Chondrocyte (in vitro differentiated cells): ENCODE measurements at regions not wholly inside any gene's neighbourhood (a gene's known extent, or its start where the extent isn't known, plus 50 kb on each side); places are given as distances from the start of the nearest gene placed in this dataset.

ENCODE experiments used
- DNase-seq: peaks from one replicate; pipeline ENCODE4 v3.0.0; 2021; ENCODE audit warnings: mixed read lengths, low spot score
- H3K27ac Mint-ChIP-seq: one replicate; pipeline ENCODE4 v1.8.0; 2021; ENCODE audit warnings: mild to moderate bottlenecking, moderate library complexity, mixed read lengths; ENCODE audit not compliant: unreplicated experiment
- H3K27me3 Mint-ChIP-seq: 2 replicates; pipeline ENCODE4 v1.8.0; 2021; ENCODE audit warnings: low read depth, mixed read lengths
- H3K36me3 Mint-ChIP-seq: 2 replicates; pipeline ENCODE4 v1.8.0; 2021; ENCODE audit warnings: low read depth, mixed read lengths
- H3K4me1 Mint-ChIP-seq: 2 replicates; pipeline ENCODE4 v1.8.0; 2021; ENCODE audit warnings: low read depth, mild to moderate bottlenecking, mixed read lengths
- H3K4me3 Mint-ChIP-seq: one replicate; pipeline ENCODE4 v1.8.0; 2021; ENCODE audit warnings: mild to moderate bottlenecking, moderate library complexity, mixed read lengths; ENCODE audit not compliant: unreplicated experiment
- H3K9me3 Mint-ChIP-seq: 2 replicates; pipeline ENCODE4 v1.8.0; 2021; ENCODE audit warnings: low read depth, mixed read lengths
- CTCF ChIP-seq: fragments of 200-600 bp; sonication (generic); IDR thresholded peaks from 2 replicates; pipeline ENCODE4 v1.5.0; 2021; ENCODE audit warnings: antibody characterized with exemption, mild to moderate bottlenecking, moderate library complexity

GRCh38 chr15:94777037-94777436, 545.7 kb downstream of the MCTP2 start:
- Mint-ChIP-seq H3K4me3 (no peak overlapping the region), H3K9me3 (peaks cover 3% of the 10 kb centered on the region), H3K27me3 (no peaks in the 10 kb centered on the region), H3K4me1 (no peaks in the 10 kb centered on the region), H3K36me3 (no peaks in the 10 kb centered on the region), H3K27ac (no peak overlapping the region)
- TF ChIP-seq CTCF, result no peak
- DNase-seq, result no peak

- no peak for TF ChIP-seq CTCF
- H3K27me3 Mint-ChIP-seq, result no peaks in the 10 kb centered on the region
- H3K9me3 Mint-ChIP-seq, result peaks cover 9% of the 10 kb centered on the region
- no peak overlapping the region for H3K4me3 Mint-ChIP-seq
- DNase-seq, result no peak
- H3K36me3 Mint-ChIP-seq, result no peaks in the 10 kb centered on the region
- H3K27ac Mint-ChIP-seq, result no peak overlapping the region
- no peaks in the 10 kb centered on the region for H3K4me1 Mint-ChIP-seq
Observed at GRCh38 chr15:94778840-94779239, 547.5 kb downstream of the MCTP2 start.

GRCh38 chr15:94780166-94780565, 548.8 kb downstream of the MCTP2 start:
- DNase-seq, result no peak
- H3K27ac Mint-ChIP-seq, result no peak overlapping the region
- H3K36me3 Mint-ChIP-seq, result no peaks in the 10 kb centered on the region
- TF ChIP-seq CTCF, result no peak
- no peaks in the 10 kb centered on the region for H3K4me1 Mint-ChIP-seq
- peaks cover 9% of the 10 kb centered on the region for H3K9me3 Mint-ChIP-seq
- H3K27me3 Mint-ChIP-seq, result no peaks in the 10 kb centered on the region
- H3K4me3 Mint-ChIP-seq, result no peak overlapping the region

- DNase-seq, result no peak
- Mint-ChIP-seq H3K9me3 (peaks cover 9% of the 10 kb centered on the region), H3K4me3 (no peak overlapping the region), H3K27me3 (no peaks in the 10 kb centered on the region), H3K36me3 (no peaks in the 10 kb centered on the region), H3K4me1 (no peaks in the 10 kb centered on the region), H3K27ac (no peak overlapping the region)
- TF ChIP-seq CTCF, result no peak
Observed at GRCh38 chr15:94785091-94785490, 553.7 kb downstream of the MCTP2 start.

- Mint-ChIP-seq H3K4me1 (peaks cover 22% of the 10 kb centered on the region), H3K27ac (no peak overlapping the region), H3K27me3 (no peaks in the 10 kb centered on the region), H3K36me3 (no peaks in the 10 kb centered on the region), H3K4me3 (no peak overlapping the region), H3K9me3 (no peaks in the 10 kb centered on the region)
- DNase-seq, result no peak
- no peak for TF ChIP-seq CTCF
Observed at GRCh38 chr15:94791008-94791407, 559.6 kb downstream of the MCTP2 start.
